H9 (cell line): ENCODE measurements at regions not wholly inside any gene's neighbourhood (a gene's known extent, or its start where the extent isn't known, plus 50 kb on each side); places are given as distances from the start of the nearest gene placed in this dataset.

Experiments
- DNase-seq: peaks from one replicate; pipeline ENCODE4 v3.0.0-alpha.2; 2017
- H2AFZ ChIP-seq: one replicate; pipeline ENCODE4 v1.6.1; 2013; ENCODE audit warnings: mild to moderate bottlenecking, low read length, control low read depth, moderate library complexity
- H2AK5ac ChIP-seq: 2 replicates; pipeline ENCODE4 v1.6.1; 2013; ENCODE audit warnings: low read length, control low read depth, mixed read lengths; ENCODE audit not compliant: insufficient read length
- H2BK120ac ChIP-seq: one replicate; pipeline ENCODE4 v1.6.1; 2013; ENCODE audit warnings: low read depth, mild to moderate bottlenecking, low read length, control low read depth, inconsistent platforms; ENCODE audit not compliant: poor library complexity, severe bottlenecking
- H2BK12ac ChIP-seq: 2 replicates; pipeline ENCODE4 v1.6.1; 2013; ENCODE audit warnings: low read length, control low read depth, mixed read lengths, low read depth; ENCODE audit not compliant: insufficient read length
- H2BK15ac ChIP-seq: 2 replicates; pipeline ENCODE4 v1.6.1; 2013; ENCODE audit warnings: low read depth, low read length, control low read depth
- H2BK20ac ChIP-seq: one replicate; pipeline ENCODE4 v1.6.1; 2013; ENCODE audit warnings: low read depth, mild to moderate bottlenecking, low read length, control low read depth, inconsistent platforms; ENCODE audit not compliant: poor library complexity, severe bottlenecking
- H2BK5ac ChIP-seq: 2 replicates; pipeline ENCODE4 v1.6.1; 2013; ENCODE audit warnings: low read length, control low read depth, mixed read lengths; ENCODE audit not compliant: insufficient read length
- H3K14ac ChIP-seq: 2 replicates; pipeline ENCODE4 v1.6.1; 2013; ENCODE audit warnings: low read length, control low read depth; ENCODE audit not compliant: insufficient read depth
- H3K18ac ChIP-seq: 2 replicates; pipeline ENCODE4 v1.6.1; 2013; ENCODE audit warnings: low read depth, mild to moderate bottlenecking, mixed read lengths, low read length, control low read depth; ENCODE audit not compliant: insufficient read length
- H3K23ac ChIP-seq: 2 replicates; pipeline ENCODE4 v1.6.1; 2013; ENCODE audit warnings: low read length, control low read depth, mixed read lengths, low read depth; ENCODE audit not compliant: insufficient read length
- H3K23me2 ChIP-seq: 2 replicates; pipeline ENCODE4 v1.6.1; 2013; ENCODE audit warnings: low read depth, mild to moderate bottlenecking, mixed read lengths, low read length, control low read depth; ENCODE audit not compliant: insufficient read length, poor library complexity, severe bottlenecking
- H3K27ac ChIP-seq: 2 replicates; pipeline ENCODE4 v1.5.1; 2013; ENCODE audit warnings: low read length, control low read depth, mixed read lengths, low read depth; ENCODE audit not compliant: insufficient read length
- H3K27me3 ChIP-seq: 2 replicates; pipeline ENCODE4 v1.6.1; 2013; ENCODE audit warnings: low read length, control low read depth, inconsistent platforms; ENCODE audit not compliant: insufficient read depth
- H3K4ac ChIP-seq: 2 replicates; pipeline ENCODE4 v1.6.1; 2013; ENCODE audit warnings: low read depth, mild to moderate bottlenecking, control low read depth, inconsistent platforms, low read length, moderate library complexity
- H3K4me1 ChIP-seq: 2 replicates; pipeline ENCODE4 v1.6.1; 2013; ENCODE audit warnings: low read length, control low read depth, inconsistent platforms; ENCODE audit not compliant: insufficient read depth
- H3K4me2 ChIP-seq: 2 replicates; pipeline ENCODE4 v1.6.1; 2013; ENCODE audit warnings: low read length, control low read depth, mixed read lengths; ENCODE audit not compliant: insufficient read length, insufficient read depth
- H3K56ac ChIP-seq: 2 replicates; pipeline ENCODE4 v1.6.1; 2013; ENCODE audit warnings: low read depth, mild to moderate bottlenecking, mixed read lengths, low read length, control low read depth; ENCODE audit not compliant: insufficient read length
- H3K79me1 ChIP-seq: 2 replicates; pipeline ENCODE4 v1.6.1; 2013; ENCODE audit warnings: low read depth, mild to moderate bottlenecking, moderate library complexity, low read length, control low read depth, inconsistent platforms; ENCODE audit not compliant: insufficient read depth, poor library complexity, severe bottlenecking
- H3K79me2 ChIP-seq: 2 replicates; pipeline ENCODE4 v1.6.1; 2013; ENCODE audit warnings: low read length, control low read depth, inconsistent platforms; ENCODE audit not compliant: insufficient read depth
- H3K9ac ChIP-seq: 2 replicates; pipeline ENCODE4 v1.6.1; 2013; ENCODE audit warnings: low read length, control low read depth, mixed read lengths; ENCODE audit not compliant: insufficient read length; ENCODE audit errors: extremely low read depth
- H3K9me3 ChIP-seq: one replicate; pipeline ENCODE4 v1.6.1; 2013; ENCODE audit warnings: low read depth, low read length, inconsistent platforms; ENCODE audit not compliant: control insufficient read depth
- H3T11ph ChIP-seq: one replicate; pipeline ENCODE4 v1.6.1; 2013; ENCODE audit warnings: mild to moderate bottlenecking, low read length, control low read depth, inconsistent platforms
- H4K20me1 ChIP-seq: one replicate; pipeline ENCODE4 v1.6.1; 2013; ENCODE audit not compliant: control insufficient read depth, insufficient read length, insufficient read depth
- H4K5ac ChIP-seq: 2 replicates; pipeline ENCODE4 v1.6.1; 2013; ENCODE audit warnings: low read depth, mild to moderate bottlenecking, mixed read lengths, low read length, control low read depth; ENCODE audit not compliant: insufficient read length
- H4K8ac ChIP-seq: replicated peaks from 2 replicates; pipeline ENCODE4 v1.6.1; 2013; ENCODE audit warnings: low read length, control low read depth, mixed read lengths, low read depth; ENCODE audit not compliant: insufficient read length
- H4K91ac ChIP-seq: 2 replicates; pipeline ENCODE4 v1.6.1; 2013; ENCODE audit warnings: low read depth, mild to moderate bottlenecking, moderate library complexity, mixed read lengths, low read length, control low read depth; ENCODE audit not compliant: insufficient read length
- H3K27ac Mint-ChIP-seq, 3 experiments: 2 replicates in 2 of 3; 3 replicates in 1 of 3; pipeline ENCODE4 v1.8.0; 2020 to 2021; ENCODE audit warnings: mixed read lengths in 3 of 3, mild to moderate bottlenecking in 1 of 3, moderate library complexity in 1 of 3
- H3K27me3 Mint-ChIP-seq: 2 replicates; pipeline ENCODE4 v1.8.0; 2021; ENCODE audit warnings: low read depth, mild to moderate bottlenecking, moderate library complexity, mixed read lengths
- H3K36me3 Mint-ChIP-seq, 3 experiments: 2 replicates in 2 of 3; 3 replicates in 1 of 3; pipeline ENCODE4 v1.8.0; 2020 to 2021; ENCODE audit warnings: low read depth in 3 of 3, mixed read lengths in 3 of 3; ENCODE audit not compliant: insufficient read depth in 1 of 3
- H3K4me1 Mint-ChIP-seq, 2 experiments: 2 replicates each; pipeline ENCODE4 v1.8.0; 2020; ENCODE audit warnings: mixed read lengths in 2 of 2
- H3K4me3 Mint-ChIP-seq, 2 experiments: 2 replicates in 1 of 2; 3 replicates in 1 of 2; pipeline ENCODE4 v1.8.0; 2020 to 2021; ENCODE audit warnings: mild to moderate bottlenecking in 2 of 2, mixed read lengths in 2 of 2, moderate library complexity in 1 of 2
- H3K9me3 Mint-ChIP-seq, 2 experiments: 2 replicates in 1 of 2; 3 replicates in 1 of 2; pipeline ENCODE4 v1.8.0; 2020; ENCODE audit warnings: mild to moderate bottlenecking in 2 of 2, mixed read lengths in 2 of 2, moderate library complexity in 1 of 2
- WGBS: extraction: QIAGEN DNeasy Blood & Tissue Kit; methylation state at CpG from one replicate; pipeline ENCODE4 v1.1.7; 2013; ENCODE audit warnings: missing lambda C conversion rate, low lambda C conversion rate, mixed read lengths; ENCODE audit not compliant: insufficient read length; ENCODE audit errors: extremely low coverage; 5-methylcytosine and 5-hydroxymethylcytosine counted together
- TF ChIP-seq, protein P1 (sequence below): fragments of 200-600 bp; sonication (generic); conservative IDR thresholded peaks from 3 replicates; pipeline ENCODE4 v1.8.0; 2021; ENCODE audit warnings: antibody characterized with exemption, mild to moderate bottlenecking

DNA sequence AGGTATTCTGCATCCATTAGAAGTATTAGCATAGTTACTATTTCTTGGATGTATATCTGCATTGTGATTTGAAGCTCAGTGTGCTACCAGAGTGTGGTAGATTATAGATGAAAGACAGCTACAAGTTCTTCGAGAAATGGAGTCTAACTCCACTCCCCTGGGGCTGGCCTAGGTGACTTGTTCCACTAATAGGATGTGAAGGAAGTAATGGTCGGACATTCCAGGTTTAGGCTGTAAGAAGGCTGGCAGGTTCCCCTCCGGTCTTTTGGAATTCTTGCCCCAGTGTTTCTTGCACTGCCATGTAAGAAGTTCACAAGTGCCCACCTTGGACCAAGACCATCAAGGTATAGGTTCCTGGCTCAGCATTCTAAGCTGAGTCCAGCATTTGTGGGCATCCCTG is 236.4 kb downstream of the FLRT2 start:
- TF ChIP-seq, protein P1, sequence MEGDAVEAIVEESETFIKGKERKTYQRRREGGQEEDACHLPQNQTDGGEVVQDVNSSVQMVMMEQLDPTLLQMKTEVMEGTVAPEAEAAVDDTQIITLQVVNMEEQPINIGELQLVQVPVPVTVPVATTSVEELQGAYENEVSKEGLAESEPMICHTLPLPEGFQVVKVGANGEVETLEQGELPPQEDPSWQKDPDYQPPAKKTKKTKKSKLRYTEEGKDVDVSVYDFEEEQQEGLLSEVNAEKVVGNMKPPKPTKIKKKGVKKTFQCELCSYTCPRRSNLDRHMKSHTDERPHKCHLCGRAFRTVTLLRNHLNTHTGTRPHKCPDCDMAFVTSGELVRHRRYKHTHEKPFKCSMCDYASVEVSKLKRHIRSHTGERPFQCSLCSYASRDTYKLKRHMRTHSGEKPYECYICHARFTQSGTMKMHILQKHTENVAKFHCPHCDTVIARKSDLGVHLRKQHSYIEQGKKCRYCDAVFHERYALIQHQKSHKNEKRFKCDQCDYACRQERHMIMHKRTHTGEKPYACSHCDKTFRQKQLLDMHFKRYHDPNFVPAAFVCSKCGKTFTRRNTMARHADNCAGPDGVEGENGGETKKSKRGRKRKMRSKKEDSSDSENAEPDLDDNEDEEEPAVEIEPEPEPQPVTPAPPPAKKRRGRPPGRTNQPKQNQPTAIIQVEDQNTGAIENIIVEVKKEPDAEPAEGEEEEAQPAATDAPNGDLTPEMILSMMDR: no peak
- Histone ChIP-seq H3K79me2 (no peaks in the 10 kb centered on the region), H4K91ac (no peak overlapping the region), H2BK12ac (no peak overlapping the region), H3K79me1 (no peaks in the 10 kb centered on the region), H3K4me1 (no peaks in the 10 kb centered on the region), H4K8ac (no peak overlapping the region), H3K27me3 (no peaks in the 10 kb centered on the region), H3K4me2 (no peak overlapping the region), H3T11ph (no peak overlapping the region), H3K4ac (no peak overlapping the region), H2AK5ac (no peak overlapping the region), H2BK20ac (no peak overlapping the region), H2BK5ac (no peak overlapping the region), H3K27ac (no peak overlapping the region), H2AFZ (no peak overlapping the region), H3K14ac (no peak overlapping the region), H3K18ac (no peak overlapping the region), H4K5ac (no peak overlapping the region), H3K9ac (no peak overlapping the region), H2BK15ac (no peak overlapping the region; the same call in 1 of the 2 replicates), H4K20me1 (no peaks in the 10 kb centered on the region), H3K56ac (no peak overlapping the region), H2BK120ac (no peak overlapping the region), H3K9me3 (no peaks in the 10 kb centered on the region), H3K23ac (no peak overlapping the region), H3K23me2 (no peaks in the 10 kb centered on the region)
- Mint-ChIP-seq H3K4me1 (peaks cover 10 to 13% of the 10 kb centered on the region in 2 experiments), H3K9me3 (no peaks in the 10 kb centered on the region; a peak in 1 of 5 replicates), H3K27ac (no peak overlapping the region), H3K4me3 (no peak overlapping the region), H3K27me3 (no peaks in the 10 kb centered on the region), H3K36me3 (no peaks in the 10 kb centered on the region; a peak in 1 of 7 replicates)
- no CpG with 5 or more reads among the region's 3 CpGs for WGBS
- no peak for DNase-seq
